ENCODE measurements at regions not wholly inside any gene's neighbourhood (a gene's known extent, or its start where the extent isn't known, plus 50 kb on each side); places are given as distances from the start of the nearest gene placed in this dataset.

- intact Hi-C loops (cut with DNase I): no loop called here
- ATAC-seq: peak; percentile 76
- no peak for DNase-seq (ENCODE audit: missing footprints)
Observed at GRCh38 chr2:163465440-163465839, 270.4 kb downstream of the FIGN start.

GRCh38 chr2:163463411-163463810, 272.4 kb downstream of the FIGN start:
- intact Hi-C loops (cut with DNase I): no loop called here
- no peak for DNase-seq (ENCODE audit: missing footprints)

GRCh38 chr2:163462993-163463392, 272.8 kb downstream of the FIGN start:
- no peak for ATAC-seq
- DNase-seq (ENCODE audit: missing footprints): no peak
- intact Hi-C loops (cut with DNase I): no loop called here

More at GRCh38 chr2:163463411-163463810, 272.4 kb downstream of the FIGN start:
- ATAC-seq: no peak

GRCh38 chr2:163459986-163460385, 275.8 kb downstream of the FIGN start:
- ATAC-seq (no peak), DNase-seq (ENCODE audit: missing footprints) (no peak)
- intact Hi-C loops (cut with DNase I): no loop called here

GRCh38 chr2:163456953-163457743, 278.7 kb downstream of the FIGN start:
- intact Hi-C loops (cut with DNase I): no loop called here
- no peak for DNase-seq (ENCODE audit: missing footprints)
- ATAC-seq: no peak

GRCh38 chr2:163455815-163456214, 280.0 kb downstream of the FIGN start:
- DNase-seq (ENCODE audit: missing footprints) (no peak), ATAC-seq (no peak)

GRCh38 chr2:163453920-163454319, 281.9 kb downstream of the FIGN start:
- ATAC-seq (no peak), DNase-seq (ENCODE audit: missing footprints) (no peak)
- intact Hi-C loops (cut with DNase I): no loop called here

More at GRCh38 chr2:163455815-163456214, 280.0 kb downstream of the FIGN start:
- intact Hi-C loops (cut with DNase I): no loop called here

- intact Hi-C loops (cut with DNase I): no loop called here
- no peak for ATAC-seq
- DNase-seq (ENCODE audit: missing footprints): no peak
Observed at GRCh38 chr2:163441603-163442002, 294.2 kb downstream of the FIGN start.

GRCh38 chr2:163436963-163437362, 298.8 kb downstream of the FIGN start:
- intact Hi-C loops (cut with DNase I): no loop called here
- no peak for DNase-seq (ENCODE audit: missing footprints)
- ATAC-seq: no peak

- intact Hi-C loops (cut with DNase I): no loop called here
- no peak for ATAC-seq
- DNase-seq (ENCODE audit: missing footprints): no peak
Observed at GRCh38 chr2:163428187-163428586, 307.6 kb downstream of the FIGN start.

GRCh38 chr2:163420604-163421003, 315.2 kb downstream of the FIGN start:
- DNase-seq (ENCODE audit: missing footprints): no peak
- ATAC-seq: no peak

GRCh38 chr2:163419000-163419830, 316.6 kb downstream of the FIGN start:
- DNase-seq (ENCODE audit: missing footprints) (no peak), ATAC-seq (no peak)
- intact Hi-C loops (cut with DNase I): no loop called here

More at GRCh38 chr2:163420604-163421003, 315.2 kb downstream of the FIGN start:
- intact Hi-C loops (cut with DNase I): no loop called here

- intact Hi-C loops (cut with DNase I): no loop called here
- DNase-seq (ENCODE audit: missing footprints) (no peak), ATAC-seq (no peak)
Observed at GRCh38 chr2:163417596-163418337, 318.0 kb downstream of the FIGN start.

- no peak for ATAC-seq
Observed at GRCh38 chr2:163414121-163414520, 321.7 kb downstream of the FIGN start.

GRCh38 chr2:163407296-163407695, 328.5 kb downstream of the FIGN start:
- ATAC-seq: no peak
- no peak for DNase-seq (ENCODE audit: missing footprints)
- intact Hi-C loops (cut with DNase I): no loop called here

More at GRCh38 chr2:163414121-163414520, 321.7 kb downstream of the FIGN start:
- DNase-seq (ENCODE audit: missing footprints): no peak
- intact Hi-C loops (cut with DNase I): no loop called here

GRCh38 chr2:163405298-163405697, 330.5 kb downstream of the FIGN start:
- DNase-seq (ENCODE audit: missing footprints) (no peak), ATAC-seq (no peak)
- intact Hi-C loops (cut with DNase I): no loop called here

GRCh38 chr2:163401481-163401880, 334.3 kb downstream of the FIGN start:
- intact Hi-C loops (cut with DNase I): no loop called here
- ATAC-seq: no peak
- no peak for DNase-seq (ENCODE audit: missing footprints)

- intact Hi-C loops (cut with DNase I): no loop called here
- DNase-seq (ENCODE audit: missing footprints): no peak
- no peak for ATAC-seq
Observed at GRCh38 chr2:163397451-163397850, 338.4 kb downstream of the FIGN start.

GRCh38 chr2:163395602-163396001, 340.2 kb downstream of the FIGN start:
- DNase-seq (ENCODE audit: missing footprints) (no peak), ATAC-seq (no peak)

More at GRCh38 chr2:163395602-163396001, 340.2 kb downstream of the FIGN start:
- intact Hi-C loops (cut with DNase I): no loop called here

All from Right ventricle myocardium inferior (tissue), 1 donor.